Left lobe of liver (tissue), 2 donors: ENCODE measurements at regions not wholly inside any gene's neighbourhood (a gene's known extent, or its start where the extent isn't known, plus 50 kb on each side); places are given as distances from the start of the nearest gene placed in this dataset.

Experiments used
- ATAC-seq: fragments of 200-7000 bp; cut with Tn5 transposase; one replicate; pipeline ENCODE4 v1.9.1; 2020; ENCODE audit warnings: mild to moderate bottlenecking, moderate library complexity
- DNase-seq: peaks from one replicate; pipeline ENCODE4 v3.0.0-alpha.2; 2020; ENCODE audit warnings: low spot score
- donor health status: DM: no; HTN: no; CAD: no; lungs with moderate emphysema.
- donor health status: DM: no; HTN: yes; CAD: no.

DNA sequence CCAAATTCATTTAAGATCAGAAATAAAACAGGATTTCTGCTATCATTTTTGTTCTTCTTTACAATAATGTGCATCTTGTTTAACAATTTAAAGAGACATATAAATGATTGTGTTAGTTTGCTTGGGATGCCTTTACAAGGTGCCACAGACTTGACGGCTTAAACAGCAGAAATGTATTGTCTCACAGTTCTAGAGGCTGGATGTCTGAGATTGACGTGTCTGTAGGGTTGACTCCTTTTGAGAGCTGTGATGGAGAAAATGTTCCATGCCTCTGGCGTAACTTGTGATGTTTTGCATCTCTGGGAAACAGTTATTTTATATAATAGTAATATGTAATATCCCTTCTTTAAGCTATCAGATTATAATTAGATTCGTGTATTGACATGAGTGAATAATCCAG, 1091.6 kb upstream of the PRMT6 start:
- DNase-seq, result no peak
- no peak for ATAC-seq

DNA sequence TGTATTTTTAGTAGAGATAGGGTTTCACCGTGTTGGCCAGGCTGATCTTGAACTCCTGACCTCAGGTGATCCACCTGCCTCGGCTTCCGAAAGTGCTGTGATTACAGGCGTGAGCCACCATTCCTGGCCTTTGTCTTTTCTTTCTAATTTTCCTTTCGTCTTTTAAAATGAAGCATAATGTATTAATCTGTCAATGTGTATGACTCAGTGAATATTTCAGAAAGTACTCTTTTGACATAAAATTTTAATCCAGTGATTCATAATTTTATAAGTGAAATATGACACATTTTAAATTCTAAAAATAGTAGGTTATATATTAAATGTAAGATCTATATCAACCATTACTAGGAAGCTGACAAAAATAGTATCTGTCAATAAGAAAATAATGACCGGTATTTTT, 1059.0 kb upstream of the PRMT6 start:
- no peak for DNase-seq
- ATAC-seq, result no peak

DNA sequence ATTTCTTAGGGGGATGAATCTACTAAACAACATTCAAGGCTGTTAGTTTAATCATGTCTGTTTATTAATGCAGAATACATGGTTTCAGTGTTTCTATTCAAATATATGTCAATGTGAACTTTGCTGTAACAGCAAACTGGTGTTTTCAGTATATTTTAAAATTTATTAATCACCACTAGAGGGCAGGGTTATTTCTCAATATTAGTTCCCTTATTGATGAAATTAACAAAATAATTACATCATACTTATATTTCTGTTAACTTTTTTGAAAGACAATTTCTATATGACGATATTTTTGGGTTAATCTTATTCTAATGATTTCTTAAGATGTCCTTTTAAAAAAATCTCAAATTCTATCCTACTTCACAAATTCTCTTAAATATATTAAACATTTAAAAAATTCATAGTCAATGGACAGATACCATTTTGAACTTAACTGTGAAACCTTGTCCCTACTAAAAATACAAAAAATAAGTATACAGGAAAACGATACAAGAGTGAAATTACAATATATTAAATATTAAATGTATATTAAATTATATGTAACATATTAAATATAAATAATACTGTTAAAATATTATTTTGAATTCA, 1034.1 kb upstream of the PRMT6 start:
- ATAC-seq (no peak), DNase-seq (no peak)

DNA sequence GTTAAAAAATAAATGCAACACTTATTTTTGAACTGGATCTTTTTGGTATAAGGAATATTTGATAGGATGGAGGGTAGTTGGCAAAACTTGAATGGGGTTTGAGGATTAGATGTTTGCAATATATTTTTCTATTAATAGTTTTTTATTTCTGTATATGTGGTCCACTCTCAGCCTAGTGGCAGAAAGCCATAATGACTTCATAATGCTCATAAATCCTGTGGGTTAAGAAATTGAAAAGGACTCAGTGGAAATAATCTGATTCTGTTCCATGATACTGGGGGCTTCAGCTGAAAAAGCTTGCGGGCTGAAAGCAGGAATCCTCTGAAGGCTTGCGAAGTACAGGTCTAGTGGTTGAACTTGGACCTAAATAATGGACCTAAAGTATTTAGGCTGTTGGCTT, 1028.6 kb upstream of the PRMT6 start:
- DNase-seq (no peak), ATAC-seq (no peak)

DNA sequence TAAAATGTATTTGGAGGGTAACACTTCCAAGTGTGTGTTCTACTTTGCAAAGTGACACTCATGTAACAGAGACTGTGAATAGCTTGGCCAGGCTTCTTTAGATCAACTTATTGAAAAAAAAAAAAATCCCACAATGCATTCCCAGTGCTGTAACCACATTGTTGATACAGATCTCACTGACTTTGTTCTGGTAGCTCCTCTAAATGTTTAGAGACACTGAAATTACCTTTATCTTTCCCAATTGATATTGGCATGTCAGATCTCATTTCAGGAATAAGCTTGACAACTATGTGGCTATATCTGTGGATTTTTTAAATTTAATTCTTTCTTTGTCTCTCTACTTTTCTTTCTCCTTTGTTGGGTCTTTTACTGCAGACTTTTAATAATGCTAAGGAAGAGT, 1018.9 kb upstream of the PRMT6 start:
- DNase-seq (no peak), ATAC-seq (no peak)

DNA sequence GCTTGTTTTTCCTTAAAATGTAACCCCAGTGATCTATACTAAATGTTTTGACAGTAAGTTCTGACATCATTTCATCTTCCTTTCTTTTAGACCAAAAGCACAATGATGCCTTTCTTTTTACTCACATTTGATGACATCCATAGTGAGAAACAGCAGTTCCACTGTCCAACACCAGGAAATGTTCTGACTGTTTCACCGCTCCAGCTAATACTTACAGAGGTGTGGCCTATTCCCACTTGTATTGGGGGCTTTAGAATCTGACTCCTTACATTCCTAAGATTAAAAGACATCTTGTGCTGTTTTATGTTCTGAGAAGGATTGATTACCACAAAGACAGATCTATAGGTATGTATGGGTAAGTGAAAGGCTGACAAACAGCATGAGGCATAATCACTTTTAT, 1018.2 kb upstream of the PRMT6 start:
- no peak for DNase-seq
- ATAC-seq, result no peak

DNA sequence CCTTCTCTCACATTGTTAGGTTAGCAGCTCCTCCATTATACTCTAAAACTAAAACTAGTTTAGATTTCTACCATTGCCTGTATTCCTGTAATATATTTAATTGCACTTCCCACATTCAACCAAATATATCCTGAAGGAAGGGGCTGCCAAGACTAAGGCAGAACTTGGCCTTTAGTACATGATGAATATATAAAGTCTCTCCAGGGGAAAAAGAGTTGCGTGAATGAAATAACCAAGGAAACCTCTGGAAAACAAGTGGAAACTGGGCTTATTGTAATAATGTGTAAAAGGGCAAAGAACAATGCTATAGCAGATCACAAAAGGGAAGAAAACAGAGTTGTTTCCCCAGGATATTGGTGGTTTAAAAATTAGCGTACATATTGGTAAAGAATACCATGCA, 1012.5 kb upstream of the PRMT6 start:
- no peak for DNase-seq
- no peak for ATAC-seq

DNA sequence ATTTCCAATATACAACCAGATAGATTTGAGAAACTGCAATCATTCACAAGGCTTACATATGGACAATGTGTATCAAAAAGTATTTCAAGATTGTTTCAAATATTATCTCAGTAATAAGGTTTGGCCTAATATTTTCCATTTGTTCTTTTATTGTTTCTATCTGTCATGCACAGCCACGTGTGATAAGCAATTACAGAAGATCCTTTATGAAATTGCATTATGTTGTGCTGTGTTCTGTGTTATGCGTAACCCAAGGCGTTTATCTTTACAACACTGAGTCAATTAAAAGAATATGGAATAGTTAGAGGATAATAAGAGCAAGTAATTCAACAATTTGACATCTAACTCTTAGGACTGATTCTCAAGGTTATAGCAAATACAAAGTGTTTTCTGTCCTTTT, 1009.3 kb upstream of the PRMT6 start:
- DNase-seq, result no peak
- ATAC-seq, result no peak

DNA sequence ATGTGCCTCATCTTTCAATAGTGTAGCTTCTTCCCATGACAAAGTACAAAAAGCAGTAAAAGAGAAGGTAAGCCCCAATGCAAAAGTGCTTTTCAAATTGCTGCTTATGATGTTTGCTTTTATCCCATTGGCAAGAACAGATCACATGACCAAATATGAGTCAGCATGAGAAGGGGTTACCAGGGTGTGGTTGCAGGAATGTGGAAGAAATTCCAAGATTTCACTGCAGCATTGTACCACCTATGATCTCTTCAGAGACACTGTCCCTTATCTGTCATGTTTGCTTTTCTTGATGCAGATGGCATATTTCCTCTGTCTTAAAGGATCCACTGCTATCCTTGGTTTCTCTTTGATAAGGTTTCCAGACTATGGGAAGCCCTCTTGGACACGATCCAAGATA, 1006.9 kb upstream of the PRMT6 start:
- DNase-seq, result no peak
- no peak for ATAC-seq

DNA sequence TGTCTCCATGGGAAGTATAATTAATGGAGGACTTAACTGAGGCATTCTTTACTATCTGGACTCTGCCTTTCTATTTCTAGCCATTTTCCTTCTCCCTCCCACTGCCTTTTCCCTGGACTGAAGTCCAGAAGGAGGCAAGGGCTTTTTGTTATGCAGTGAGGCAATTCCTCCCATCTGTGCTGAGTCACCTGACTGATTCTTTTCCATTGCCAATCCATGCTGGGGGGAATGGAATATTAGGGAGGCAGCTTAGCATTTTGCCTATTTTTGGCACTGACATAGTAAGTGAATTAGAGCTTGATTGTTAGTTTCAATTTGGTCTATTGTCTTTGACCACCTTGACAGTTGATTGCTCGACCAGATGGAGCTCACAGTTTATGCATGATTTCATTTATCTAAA, 1000.6 kb upstream of the PRMT6 start:
- ATAC-seq (no peak), DNase-seq (no peak)

DNA sequence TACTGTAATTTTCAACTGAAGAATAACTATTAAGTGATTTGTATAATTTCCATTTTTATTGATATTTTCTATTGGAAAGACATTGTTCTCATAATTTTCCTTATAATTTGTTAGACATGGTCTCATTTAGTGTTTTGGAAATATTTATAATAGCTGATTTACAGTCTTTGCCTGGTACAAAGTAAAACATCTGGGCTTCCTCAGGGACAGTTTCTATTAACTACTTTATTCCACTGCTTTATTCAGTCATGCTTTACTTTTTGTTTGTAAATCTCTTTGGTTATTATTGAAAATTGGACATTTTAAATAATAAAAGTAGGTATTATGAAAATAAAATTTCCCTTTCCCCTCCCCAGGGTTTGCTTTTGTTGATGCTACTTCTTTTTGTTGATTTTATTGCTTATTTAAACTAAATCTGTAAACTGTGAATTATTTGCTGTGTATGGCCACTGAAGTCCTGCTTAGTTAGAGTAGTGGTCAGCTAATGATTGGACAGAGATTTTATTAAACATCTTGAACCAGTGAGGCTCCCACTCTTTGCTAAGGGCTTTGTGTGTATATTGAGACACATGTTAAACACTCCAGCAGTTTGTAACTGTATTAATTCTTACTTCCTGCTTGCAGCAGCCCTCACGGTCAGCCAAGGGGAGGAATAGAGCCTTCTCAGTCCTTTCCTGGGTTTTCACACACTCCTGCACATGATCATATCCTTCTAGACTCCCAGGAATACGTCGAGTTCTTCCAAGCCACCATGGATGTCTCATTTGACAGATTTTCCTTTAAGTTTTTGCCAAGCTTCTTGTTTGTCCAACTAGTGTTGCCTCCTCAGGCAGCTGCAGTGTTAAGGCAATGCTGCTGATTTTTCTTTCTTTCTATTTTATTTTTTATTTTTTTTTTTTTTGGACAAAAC, 994.6 kb upstream of the PRMT6 start:
- ATAC-seq, result no peak
- no peak for DNase-seq

DNA sequence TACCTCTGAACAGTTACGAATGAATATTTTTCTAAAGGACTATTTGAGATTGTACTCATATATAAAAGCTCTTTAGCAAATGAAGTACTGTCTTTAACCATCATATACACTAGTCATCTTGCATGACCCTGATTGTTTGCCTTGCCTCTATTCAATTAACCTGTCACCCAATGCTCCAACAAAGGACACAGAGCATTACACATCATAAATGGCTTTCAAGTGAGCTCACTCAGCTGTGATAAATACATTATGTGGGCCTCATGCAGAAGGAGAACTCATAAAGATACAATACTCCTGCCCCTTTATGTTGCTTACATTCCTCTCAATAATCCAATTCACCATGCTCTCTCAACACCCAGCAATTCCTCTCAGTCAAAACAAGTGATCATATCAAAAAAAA, 993.0 kb upstream of the PRMT6 start:
- DNase-seq (no peak), ATAC-seq (no peak)

DNA sequence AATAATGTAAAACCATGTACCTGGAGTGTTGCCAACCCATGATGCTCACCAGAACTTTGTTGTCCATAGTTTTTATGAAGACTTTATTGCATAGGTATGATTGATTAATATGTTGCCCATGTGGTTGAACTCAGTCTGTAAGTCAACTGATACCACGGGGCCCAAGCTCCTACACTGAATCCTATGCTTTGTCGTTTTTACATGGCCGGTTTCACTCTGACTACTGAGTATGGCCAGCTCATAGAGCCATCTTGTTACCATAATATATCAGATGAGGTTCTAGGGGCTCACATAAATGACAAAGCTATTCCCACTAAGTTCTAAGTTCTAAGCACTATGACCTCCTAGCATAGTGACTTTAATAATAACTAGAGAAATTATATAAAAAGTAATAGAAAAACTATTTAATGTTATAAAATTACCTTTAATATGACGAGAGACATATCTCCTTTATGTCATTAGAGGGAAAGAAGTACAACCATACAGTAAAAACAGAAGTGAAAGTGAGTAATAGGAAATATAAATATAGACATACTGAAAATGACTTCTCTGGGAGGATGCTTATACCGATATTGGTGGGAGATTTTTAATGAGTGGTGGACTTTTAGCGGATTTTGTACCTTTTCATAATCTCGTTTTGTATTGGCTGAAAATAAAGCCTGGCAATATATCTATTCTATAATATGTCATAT, 983.4 kb upstream of the PRMT6 start:
- ATAC-seq (no peak), DNase-seq (no peak)

DNA sequence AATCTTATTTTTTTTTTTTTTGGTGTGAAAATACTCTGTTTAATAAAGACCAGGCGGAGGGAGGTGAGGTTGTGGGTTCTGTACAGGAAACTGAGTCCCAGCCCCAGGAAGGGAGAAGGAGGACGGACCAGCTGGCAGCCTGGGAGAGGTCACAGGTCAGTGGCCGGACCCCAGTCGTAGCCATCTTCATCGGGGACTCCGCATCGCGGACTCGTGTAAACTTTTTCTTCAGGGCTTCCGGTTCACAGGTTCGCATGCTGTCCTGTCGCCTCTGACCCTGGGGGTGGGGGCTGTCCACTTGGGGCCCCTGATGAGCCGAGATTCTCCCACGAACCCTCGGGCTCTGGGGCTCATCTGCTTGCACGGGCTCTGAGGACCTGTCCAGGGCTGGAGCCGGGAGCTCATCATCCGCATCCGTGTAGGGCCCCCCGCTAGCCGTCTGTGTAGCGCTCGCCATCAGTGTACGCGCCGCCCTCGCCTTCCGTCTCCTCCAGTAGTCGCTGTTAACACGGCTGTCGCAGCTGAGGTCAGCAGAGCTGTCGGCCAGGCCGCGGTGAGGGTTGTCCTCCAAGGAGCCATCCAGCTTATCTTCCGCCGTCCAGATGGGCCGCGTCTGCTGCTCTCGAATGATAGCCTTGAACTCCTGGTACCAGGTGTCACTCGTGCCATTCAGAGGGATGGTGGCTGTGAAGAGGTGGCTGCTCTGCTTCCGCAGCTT, 975.7 kb upstream of the PRMT6 start:
- DNase-seq, result no peak
- ATAC-seq, result no peak

DNA sequence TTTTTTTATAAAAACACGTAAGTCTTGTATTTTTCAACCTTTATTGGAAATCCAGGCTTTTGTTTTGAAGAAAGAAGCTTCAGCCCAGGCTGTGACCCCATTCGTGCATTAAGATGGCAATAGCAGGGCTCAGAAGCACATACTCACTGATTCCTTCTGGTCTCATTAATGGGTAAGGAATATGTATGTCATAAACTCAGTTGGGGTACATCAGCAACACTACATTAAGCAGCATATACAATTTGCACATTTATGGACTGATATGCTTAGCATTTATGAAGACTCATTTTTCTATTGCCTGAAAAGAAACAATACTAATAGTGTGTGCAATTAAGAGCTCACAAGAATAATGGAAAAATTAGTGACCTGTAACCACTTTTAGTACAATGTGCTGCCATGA, 945.4 kb upstream of the PRMT6 start:
- ATAC-seq, result no peak

DNA sequence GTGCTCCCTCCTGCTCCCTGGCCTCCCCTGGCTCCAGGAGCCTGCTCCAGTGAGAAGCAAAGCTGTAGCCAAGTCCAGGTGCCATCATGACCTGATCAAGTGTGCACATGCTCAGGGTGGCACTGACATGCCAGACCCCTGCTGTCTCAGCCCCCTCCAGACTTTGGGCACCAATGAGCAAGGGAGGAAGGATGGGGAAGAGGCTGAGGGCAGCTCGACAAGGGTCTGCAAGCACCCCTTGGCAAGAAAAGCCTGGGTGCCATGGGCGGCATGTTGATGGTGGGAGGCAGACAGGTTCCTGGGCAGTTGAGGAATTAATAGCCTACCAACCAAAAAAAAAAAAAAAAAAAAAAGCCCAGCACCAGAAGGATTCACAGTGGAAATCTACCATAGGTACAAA, 942.6 kb upstream of the PRMT6 start:
- no peak for DNase-seq
- no peak for ATAC-seq

More for the DNA sequence above, 945.4 kb upstream of the PRMT6 start:
- no peak for DNase-seq

DNA sequence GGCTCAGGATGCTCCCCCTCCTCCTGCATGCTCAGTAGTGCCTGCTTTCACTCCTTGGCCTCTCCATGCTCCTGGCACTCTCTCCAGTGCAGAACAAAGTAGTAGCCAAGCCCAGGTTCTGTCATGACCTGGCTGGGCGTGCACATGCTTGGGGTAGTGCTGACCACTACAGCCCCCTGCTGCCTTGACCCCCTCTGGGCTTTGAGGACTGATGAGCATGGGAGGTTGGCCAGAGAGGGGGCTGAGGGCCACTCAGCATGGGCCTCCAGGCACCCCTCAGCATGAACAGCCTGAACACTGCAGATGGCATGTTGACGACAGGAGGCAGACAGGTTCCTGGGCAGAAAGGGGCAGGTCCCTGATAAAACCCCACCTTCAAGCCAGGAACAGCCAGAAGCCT, 935.7 kb upstream of the PRMT6 start:
- no peak for DNase-seq
- ATAC-seq, result no peak

DNA sequence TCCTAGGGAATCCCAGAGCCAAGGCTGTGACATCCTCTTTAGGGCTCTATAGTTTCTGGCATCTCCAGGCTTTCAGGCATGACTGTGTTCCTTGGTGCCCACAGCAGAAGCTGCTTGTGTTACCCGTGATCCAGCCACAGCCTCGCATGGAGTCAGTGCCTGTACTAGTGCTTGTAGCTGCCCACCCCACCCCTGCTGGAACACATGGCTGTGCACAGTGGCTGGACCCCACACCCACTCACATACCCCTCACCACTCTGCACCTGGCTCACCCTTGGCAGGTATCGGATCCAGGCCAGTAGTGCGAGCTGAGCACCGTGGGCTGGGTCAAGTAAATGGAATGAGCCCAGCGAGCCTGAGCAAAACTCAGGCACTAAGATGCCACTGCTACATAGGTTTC, 934.7 kb upstream of the PRMT6 start:
- no peak for DNase-seq
- no peak for ATAC-seq

DNA sequence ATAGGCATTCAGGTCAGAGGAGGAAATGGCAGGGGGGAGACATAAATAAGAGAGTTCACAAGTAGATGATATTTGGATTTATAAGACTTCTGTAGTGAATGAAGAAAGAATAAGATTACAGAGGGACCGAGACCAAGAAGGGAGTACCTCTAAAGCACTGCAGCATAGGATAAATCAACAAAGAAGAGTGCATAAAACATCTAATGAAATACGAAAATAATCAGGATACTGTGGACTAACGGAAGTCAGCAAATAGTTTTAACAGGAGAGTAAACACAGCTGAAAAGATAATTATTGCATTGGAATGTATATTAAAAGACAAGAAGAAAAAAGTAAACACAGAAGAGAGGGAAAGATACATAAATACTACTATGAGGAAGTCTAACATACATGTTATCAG, 921.9 kb upstream of the PRMT6 start:
- DNase-seq (no peak), ATAC-seq (no peak)

DNA sequence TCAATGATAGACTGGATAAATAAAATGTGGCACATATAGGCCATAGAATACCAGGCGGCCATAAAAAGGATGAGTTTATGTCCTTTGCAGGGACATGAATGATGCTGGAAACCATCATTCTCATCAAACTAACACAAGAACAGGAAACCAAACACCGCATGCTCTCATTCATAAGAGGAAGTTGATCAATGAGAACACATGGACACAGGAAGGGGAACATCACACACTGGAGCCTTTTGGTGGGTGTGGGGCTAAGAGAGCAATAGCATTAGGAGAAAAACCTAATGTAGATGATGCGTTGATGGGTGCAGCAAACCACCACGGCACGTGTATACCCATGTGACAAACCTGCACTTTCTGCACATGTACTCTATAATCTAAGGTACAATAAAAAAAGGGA, 883.4 kb upstream of the PRMT6 start:
- DNase-seq (no peak), ATAC-seq (no peak)

DNA sequence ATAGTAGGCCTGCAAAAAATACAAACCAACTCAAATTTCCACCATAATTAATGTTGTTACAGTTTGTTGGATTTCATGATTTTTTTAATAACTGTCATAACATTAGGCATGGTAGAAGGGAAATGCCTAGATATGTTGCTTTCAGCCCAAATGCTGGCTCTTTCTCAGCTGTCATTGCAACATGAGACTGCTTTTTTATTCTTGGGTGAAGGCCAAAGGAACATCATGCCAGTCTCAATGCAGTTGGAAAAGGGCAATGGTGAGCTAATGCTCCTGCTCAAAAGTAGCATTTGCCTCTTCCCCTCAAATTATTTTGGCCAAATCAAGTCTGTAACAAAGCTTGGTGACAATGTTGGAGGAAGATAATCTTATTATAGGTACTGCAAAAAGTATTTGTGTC, 877.7 kb upstream of the PRMT6 start:
- no peak for ATAC-seq

DNA sequence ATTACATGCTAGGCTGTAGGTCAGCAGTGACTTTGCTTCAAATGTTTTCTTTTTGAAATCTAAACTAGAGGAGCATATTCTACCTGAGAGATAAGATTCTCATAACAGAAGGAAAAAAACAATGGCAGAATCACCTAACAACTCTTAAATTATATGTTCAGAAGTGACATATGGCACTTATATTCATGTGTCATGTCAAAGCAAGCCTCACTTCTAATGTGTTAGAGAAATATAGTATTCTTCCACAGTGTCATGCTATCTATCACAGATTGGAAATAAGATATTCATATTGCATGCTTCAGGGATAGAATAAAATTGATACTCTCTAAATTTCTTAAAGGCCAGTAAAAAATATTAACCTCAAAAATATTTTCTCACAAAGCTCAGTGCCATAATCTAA, 874.6 kb upstream of the PRMT6 start:
- ATAC-seq (no peak), DNase-seq (no peak)

More for the DNA sequence above, 877.7 kb upstream of the PRMT6 start:
- no peak for DNase-seq
